HG02981 (cell line): ENCODE measurements at regions not wholly inside any gene's neighbourhood (a gene's known extent, or its start where the extent isn't known, plus 50 kb on each side); places are given as distances from the start of the nearest gene placed in this dataset.

Source experiments
- ATAC-seq: cut with Tn5 transposase; IDR thresholded peaks from one replicate; pipeline ENCODE4 v1.9.1; 2021; ENCODE audit warnings: mild to moderate bottlenecking, moderate library complexity; ENCODE audit not compliant: unreplicated experiment

- ATAC-seq = no peak
These were observed 51.1 kb downstream of the HYCC1 start for GRCh38 chr7:22962775-22963350.

- no peak for ATAC-seq
These were observed 55.2 kb downstream of the HYCC1 start for GRCh38 chr7:22958742-22959141.

- ATAC-seq = no peak
These were observed 59.7 kb downstream of the HYCC1 start for GRCh38 chr7:22954251-22954650.

GRCh38 chr7:22952306-22953015, 61.5 kb downstream of the HYCC1 start:
- ATAC-seq = no peak

- ATAC-seq = no peak
These were observed 64.0 kb downstream of the HYCC1 start for GRCh38 chr7:22949944-22950343.

DNA sequence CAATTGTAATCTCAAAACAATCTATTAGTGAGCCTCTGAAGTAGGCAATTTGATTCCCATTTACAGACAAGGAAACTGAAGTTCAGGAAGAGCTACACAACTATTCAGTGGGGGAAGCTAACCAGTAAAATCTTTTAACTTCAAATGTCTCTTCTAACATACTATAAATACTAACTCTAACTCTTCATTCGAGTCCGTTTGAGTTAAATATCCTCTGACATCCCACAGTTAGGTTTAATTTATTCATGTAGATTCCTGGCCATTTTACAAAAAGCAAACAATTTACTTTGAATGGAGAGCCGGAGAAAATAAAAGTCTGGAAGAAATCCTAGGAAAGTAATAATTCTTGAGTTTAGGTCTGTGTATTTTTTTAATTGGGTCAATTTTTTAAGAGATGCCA, 64.7 kb downstream of the HYCC1 start:
- ATAC-seq = no peak

GRCh38 chr7:22948770-22949169, 65.2 kb downstream of the HYCC1 start:
- ATAC-seq = no peak

GRCh38 chr7:22945584-22945983, 68.3 kb downstream of the HYCC1 start:
- no peak for ATAC-seq

DNA sequence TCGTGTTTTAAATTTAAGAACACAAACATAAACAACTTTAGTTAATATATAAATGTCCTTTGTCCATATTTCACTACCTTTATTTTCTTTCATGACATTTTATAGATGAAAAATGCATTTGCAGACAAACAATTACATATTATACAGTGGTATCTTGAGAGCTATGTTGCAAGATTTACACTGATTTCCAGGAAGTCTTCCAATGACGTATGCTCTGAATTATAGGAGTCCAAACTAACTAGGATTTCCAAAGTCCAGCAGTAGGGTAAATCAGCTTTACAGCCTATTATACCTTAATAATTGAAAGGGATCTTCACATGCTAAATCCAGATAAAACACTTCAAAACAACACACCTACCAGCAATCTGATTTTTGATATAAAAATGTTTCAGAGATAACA, 69.4 kb downstream of the HYCC1 start:
- no peak for ATAC-seq

DNA sequence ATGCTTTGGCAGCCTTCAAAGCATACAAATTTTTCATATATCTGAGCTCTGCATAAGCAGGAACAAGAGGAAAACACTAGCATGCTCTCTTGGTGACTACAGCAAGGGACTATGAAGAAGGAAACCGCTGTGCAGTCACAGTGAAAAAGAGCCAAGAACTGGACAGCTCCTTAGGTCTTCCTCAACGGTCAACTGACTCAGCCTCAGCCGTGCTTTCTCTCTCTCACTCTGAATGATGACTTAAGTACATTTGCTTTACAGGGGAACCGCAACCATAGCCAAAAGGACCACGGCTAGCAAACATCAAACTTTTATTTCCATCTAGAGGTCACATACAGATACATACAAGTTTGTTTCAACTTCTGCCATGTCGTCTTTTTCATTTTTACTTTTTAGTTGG, 69.9 kb downstream of the HYCC1 start:
- no peak for ATAC-seq

DNA sequence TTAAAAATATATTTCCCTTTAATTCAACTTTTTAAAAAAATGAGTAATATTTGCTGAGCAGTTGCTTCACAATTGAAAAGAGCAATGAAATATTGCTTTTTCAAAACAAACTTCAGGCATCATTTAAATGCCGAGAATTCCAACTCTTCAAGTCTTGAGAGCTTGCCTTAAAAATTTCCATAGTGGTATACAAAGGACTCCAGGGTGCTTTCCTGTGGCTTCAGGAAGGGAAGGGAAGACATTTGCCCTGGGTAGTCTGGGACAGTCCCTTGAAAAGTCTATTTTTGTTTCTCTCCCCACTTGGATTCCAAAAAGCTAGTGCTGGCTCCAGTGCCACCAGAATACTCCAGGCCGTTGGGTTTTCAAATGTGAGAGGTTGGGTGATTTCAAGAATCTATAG, 71.7 kb downstream of the HYCC1 start:
- ATAC-seq = no peak

GRCh38 chr7:22939842-22940241, 74.1 kb downstream of the HYCC1 start:
- no peak for ATAC-seq

- ATAC-seq = no peak
These were observed 76.0 kb downstream of the HYCC1 start for GRCh38 chr7:22937946-22938345.

DNA sequence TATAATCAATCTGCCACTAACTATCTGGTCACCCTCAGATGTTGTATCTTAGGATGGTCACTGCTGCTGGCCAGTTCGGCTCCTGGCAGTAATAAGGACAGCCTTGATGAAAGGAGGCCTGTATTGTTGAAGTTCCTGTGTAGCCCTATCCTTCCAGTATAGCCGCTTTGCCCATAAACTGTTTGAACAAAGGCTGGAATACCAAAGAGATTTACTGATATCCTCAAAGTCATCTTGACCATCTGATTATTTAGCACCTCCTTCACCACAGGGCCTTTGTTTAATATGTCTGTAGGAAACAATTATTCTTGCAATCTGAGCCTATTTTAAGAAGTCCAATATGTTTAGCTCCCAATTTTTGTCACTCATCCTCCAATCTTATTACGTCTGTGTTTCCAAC, 77.7 kb downstream of the HYCC1 start:
- no peak for ATAC-seq

DNA sequence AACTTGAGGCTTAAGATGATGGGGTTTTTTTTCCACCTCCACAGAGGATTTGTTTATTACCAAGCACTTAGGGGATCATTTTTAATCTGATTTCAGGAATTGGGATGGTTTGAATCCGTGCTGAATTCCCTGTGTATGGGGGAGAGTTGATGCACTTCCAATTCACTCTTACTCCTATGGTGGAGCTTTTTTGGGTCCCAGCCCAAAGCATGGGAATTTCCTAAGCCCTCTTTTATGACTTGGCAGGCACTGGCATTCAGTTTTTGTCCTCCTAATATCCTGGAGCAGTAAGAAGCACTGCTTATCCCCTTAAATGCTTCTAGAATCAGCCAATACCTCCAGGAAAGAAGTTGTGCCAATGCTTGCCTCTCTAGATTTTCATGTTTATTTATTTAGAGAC, 78.7 kb downstream of the HYCC1 start:
- no peak for ATAC-seq

DNA sequence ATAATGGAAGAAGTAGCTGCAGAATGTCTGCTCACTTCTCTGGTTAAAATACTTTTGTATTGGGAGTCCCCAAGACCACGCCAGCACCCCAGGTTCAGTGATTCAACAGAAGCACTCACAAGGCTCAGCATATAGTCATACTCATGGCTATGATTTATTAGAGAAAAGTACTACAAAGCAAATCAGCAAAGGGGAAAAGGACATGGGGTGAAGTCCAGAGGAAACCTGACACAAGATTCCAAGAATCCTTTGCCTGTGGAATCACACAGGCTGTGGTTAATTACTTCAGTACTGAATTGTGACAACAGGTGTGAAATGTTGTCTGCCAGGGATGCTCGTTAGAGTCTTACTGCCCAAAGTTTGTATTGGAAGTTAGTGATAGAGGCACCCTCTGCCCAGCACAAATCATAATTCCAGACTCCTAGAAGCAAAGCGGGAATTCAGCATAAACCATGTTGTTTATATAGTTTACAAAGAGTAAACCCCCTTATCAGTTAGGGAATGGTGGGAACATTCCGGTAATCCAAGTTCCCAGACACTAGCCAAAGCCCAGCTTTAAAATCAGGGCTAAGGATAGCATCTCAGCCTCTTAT, 79.4 kb downstream of the HYCC1 start:
- no peak for ATAC-seq

DNA sequence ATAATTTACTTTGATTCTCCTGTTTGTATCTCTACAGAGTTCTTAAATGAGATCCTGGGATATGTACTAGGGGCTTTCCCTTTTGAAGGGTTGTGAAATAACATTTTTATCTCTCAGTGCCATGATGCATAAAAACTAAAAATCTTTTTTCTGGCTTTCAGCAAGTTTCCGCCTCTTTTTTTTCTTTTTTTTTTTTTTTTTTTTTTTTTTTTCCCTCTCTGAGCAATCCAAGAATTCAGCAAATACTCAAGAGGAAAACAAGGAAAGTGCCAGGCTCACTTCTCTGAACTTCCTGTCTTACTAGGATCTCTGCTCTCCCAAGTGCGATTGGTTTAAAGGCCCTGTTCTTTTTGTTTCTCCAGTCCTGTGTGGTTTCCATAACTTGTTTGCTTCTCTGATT, 79.9 kb downstream of the HYCC1 start:
- ATAC-seq = no peak

DNA sequence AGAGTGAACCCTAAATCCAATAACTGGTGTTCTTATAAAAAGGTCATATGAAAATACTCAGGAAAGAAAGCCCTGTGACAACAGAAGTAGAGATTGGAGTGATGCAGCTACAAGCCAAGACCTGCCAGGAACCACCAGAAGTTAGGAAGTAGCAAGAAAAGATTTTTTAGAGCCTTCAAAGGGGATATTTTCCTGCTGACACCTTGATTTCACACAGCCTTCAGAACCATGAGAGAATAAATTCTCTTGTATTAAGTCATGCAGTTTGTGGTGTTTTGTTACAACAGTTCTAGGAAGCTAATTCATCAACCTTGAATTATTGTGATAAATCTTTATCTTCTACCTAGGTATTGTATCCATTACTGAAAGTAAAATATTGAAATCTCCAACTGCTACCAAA, 81.0 kb downstream of the HYCC1 start:
- no peak for ATAC-seq

GRCh38 chr7:22931011-22931410, 82.9 kb downstream of the HYCC1 start:
- no peak for ATAC-seq

- no peak for ATAC-seq
These were observed 91.6 kb downstream of the HYCC1 start for GRCh38 chr7:22922307-22922706.

GRCh38 chr7:22921386-22922086, 92.4 kb downstream of the HYCC1 start:
- ATAC-seq = no peak

GRCh38 chr7:22920672-22921071, 93.3 kb downstream of the HYCC1 start:
- ATAC-seq = no peak
